Kidney (tissue), 13 donors: ENCODE measurements at regions not wholly inside any gene's neighbourhood (a gene's known extent, or its start where the extent isn't known, plus 50 kb on each side); places are given as distances from the start of the nearest gene placed in this dataset.

ENCODE experiments used
- DNase-seq, 5 donors: peaks; one replicate each; pipeline ENCODE4 v3.0.0-alpha.2; 2013 to 2020
- FAIRE-seq: peaks from 2 replicates; lab custom pipeline; 2012; peaks lifted over from hg19 to GRCh38; lab: Jason Lieb, UNC
- H3K27ac ChIP-seq, 2 donors: one replicate each; pipeline ENCODE4 v1.7.0; 2013; ENCODE audit warnings: low read depth in 2 of 2, low read length in 2 of 2, inconsistent platforms in 1 of 2
- H3K27me3 ChIP-seq: one replicate; pipeline ENCODE4 v1.7.1; 2013; ENCODE audit warnings: low read length, inconsistent platforms; ENCODE audit not compliant: control insufficient read depth, insufficient read depth
- H3K36me3 ChIP-seq, 3 donors: one replicate each; pipeline versions ENCODE4 v1.7.0 to v1.7.1; 2013; ENCODE audit warnings: low read length in 3 of 3, control low read depth in 1 of 3, inconsistent platforms in 1 of 3; ENCODE audit not compliant: insufficient read depth in 3 of 3, control insufficient read depth in 2 of 3
- H3K4me1 ChIP-seq, 3 donors: one replicate each; pipeline versions ENCODE4 v1.7.0 to v1.7.1; 2013; ENCODE audit warnings: low read length in 3 of 3, inconsistent platforms in 1 of 3, low read depth in 1 of 3; ENCODE audit not compliant: control insufficient read depth in 2 of 3, insufficient read depth in 2 of 3
- H3K4me3 ChIP-seq, 3 donors: one replicate each; pipeline versions ENCODE4 v1.7.0 to v1.8.1; 2013; ENCODE audit warnings: low read length in 3 of 3, control low read depth in 1 of 3, inconsistent platforms in 1 of 3
- H3K9ac ChIP-seq, 3 donors: one replicate each; pipeline versions ENCODE4 v1.7.0 to v1.7.1; 2013; ENCODE audit warnings: low read length in 3 of 3, control low read depth in 1 of 3, inconsistent platforms in 1 of 3
- H3K9me3 ChIP-seq, 3 donors: one replicate each; pipeline versions ENCODE4 v1.7.0 to v1.7.1; 2013; ENCODE audit warnings: low read length in 3 of 3, control low read depth in 1 of 3, inconsistent platforms in 1 of 3; ENCODE audit not compliant: control insufficient read depth in 2 of 3, insufficient read depth in 1 of 3
- CTCF ChIP-seq: IDR thresholded peaks from 3 replicates; pipeline ENCODE4 v1.5.1; 2012; ENCODE audit warnings: mild to moderate bottlenecking, moderate library complexity, borderline replicate concordance; ENCODE audit not compliant: insufficient read depth; ENCODE audit errors: extremely low read depth
- intact Hi-C: fragments of 100-400 bp; cut with DNase I; formaldehyde crosslinking; loops from one replicate; pipeline ENCODE4 v1.11.1; 2022
- donor health status: control.
- donor health status: control.
- donor health status: control.
- donor health status: control.
- donor health status: control.
- donor health status: DM: yes; HTN: yes; CAD: no.
- donor health status: Normal renal cell carcinoma (clear cell type).

- Histone ChIP-seq H3K27ac (no peak overlapping the region), H3K36me3 (no peaks in the 10 kb centered on the region), H3K4me1 (no peaks in the 10 kb centered on the region), H3K9ac (no peak overlapping the region), H3K27me3 (no peaks in the 10 kb centered on the region), H3K9me3 (no peaks in the 10 kb centered on the region), H3K4me3 (no peak overlapping the region)
- intact Hi-C loops: no loop called here
- no peak for TF ChIP-seq CTCF
- no peak for DNase-seq
- no peak for FAIRE-seq
Observed at GRCh38 chr11:119882316-119882715, 153.3 kb upstream of the NECTIN1 start.

- Histone ChIP-seq H3K9me3 (no peaks in the 10 kb centered on the region), H3K36me3 (no peaks in the 10 kb centered on the region), H3K27ac (no peak overlapping the region), H3K9ac (no peak overlapping the region), H3K4me3 (no peak overlapping the region), H3K4me1 (no peaks in the 10 kb centered on the region), H3K27me3 (no peaks in the 10 kb centered on the region)
- FAIRE-seq: no peak
- intact Hi-C loops: no loop called here
- no peak for DNase-seq
- no peak for TF ChIP-seq CTCF
Observed at GRCh38 chr11:119880873-119881272, 151.9 kb upstream of the NECTIN1 start.

GRCh38 chr11:119880143-119880542, 151.1 kb upstream of the NECTIN1 start:
- H3K4me3 ChIP-seq: no peak overlapping the region
- no peaks in the 10 kb centered on the region for H3K4me1 ChIP-seq
- intact Hi-C loops: no loop called here
- no peaks in the 10 kb centered on the region for H3K27me3 ChIP-seq
- no peak overlapping the region for H3K27ac ChIP-seq
- no peaks in the 10 kb centered on the region for H3K36me3 ChIP-seq
- no peak overlapping the region for H3K9ac ChIP-seq
- DNase-seq: no peak
- FAIRE-seq: no peak
- H3K9me3 ChIP-seq: no peaks in the 10 kb centered on the region
- no peak for TF ChIP-seq CTCF

- no peaks in the 10 kb centered on the region for H3K9me3 ChIP-seq
- DNase-seq (no peak), FAIRE-seq (no peak)
- TF ChIP-seq CTCF: no peak
- no peaks in the 10 kb centered on the region for H3K36me3 ChIP-seq
- no peaks in the 10 kb centered on the region for H3K27me3 ChIP-seq
- intact Hi-C loops: no loop called here
- no peak overlapping the region for H3K4me3 ChIP-seq
- no peak overlapping the region for H3K27ac ChIP-seq
- H3K4me1 ChIP-seq: no peaks in the 10 kb centered on the region
- H3K9ac ChIP-seq: no peak overlapping the region
Observed at GRCh38 chr11:119878990-119879389, 150.0 kb upstream of the NECTIN1 start.
